NB4 (cell line): ENCODE measurements at regions not wholly inside any gene's neighbourhood (a gene's known extent, or its start where the extent isn't known, plus 50 kb on each side); places are given as distances from the start of the nearest gene placed in this dataset.

Experiments used
- DNase-seq: peaks from one replicate; pipeline ENCODE4 v3.0.0; 2010; ENCODE audit warnings: low read depth
- H3K4me3 ChIP-seq: one replicate; pipeline ENCODE4 v1.5.1; 2011; ENCODE audit warnings: mild to moderate bottlenecking, low read depth, low read length, moderate library complexity
- MYC ChIP-seq: IDR thresholded peaks from 2 replicates; pipeline ENCODE4 v1.6.1; 2011; ENCODE audit warnings: low read depth, low read length
- POLR2A ChIP-seq: IDR thresholded peaks from 2 replicates; pipeline ENCODE4 v1.6.1; 2011; ENCODE audit warnings: mild to moderate bottlenecking; ENCODE audit not compliant: insufficient read length; ENCODE audit errors: extremely low read depth
- TF ChIP-seq, protein P1 (sequence below): IDR thresholded peaks from 2 replicates; pipeline ENCODE4 v1.6.1; 2011; ENCODE audit warnings: low read depth, low read length
- TF ChIP-seq, protein P2 (sequence below): IDR thresholded peaks from one replicate; pipeline ENCODE4 v1.5.1; 2012; ENCODE audit warnings: low read depth, low read length

DNA sequence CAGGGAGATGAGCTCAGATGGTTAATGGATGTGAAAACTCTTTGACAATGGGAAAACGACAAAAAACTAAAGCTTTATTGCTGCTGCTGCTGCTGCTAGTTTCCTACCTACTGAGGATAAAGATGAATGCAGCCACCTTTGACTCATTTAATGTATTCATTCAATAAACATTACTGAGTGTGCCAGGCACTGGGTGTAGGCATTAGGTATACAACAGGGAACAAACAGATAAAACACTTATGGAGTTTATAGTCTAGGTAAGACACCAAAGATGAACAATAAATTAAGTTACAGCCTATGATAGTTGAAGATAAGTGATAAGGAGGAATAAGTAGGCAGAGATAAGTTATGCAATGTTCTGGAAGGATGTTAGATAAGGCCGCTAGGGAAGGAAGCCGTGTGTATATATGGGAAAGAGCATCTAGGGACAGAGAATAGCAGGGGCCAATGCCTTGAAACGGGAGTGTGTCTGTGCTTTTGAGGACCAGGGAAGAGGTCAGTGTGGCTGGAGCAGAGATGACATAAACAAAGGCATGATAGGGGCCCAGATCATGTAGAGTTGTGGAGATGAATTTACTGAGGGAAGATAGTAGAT is 477.6 kb downstream of the NTRK2 start:
- DNase-seq, result no peak
- no peak overlapping the region for H3K4me3 ChIP-seq
- no peak for TF ChIP-seq POLR2A
- TF ChIP-seq, protein P1, sequence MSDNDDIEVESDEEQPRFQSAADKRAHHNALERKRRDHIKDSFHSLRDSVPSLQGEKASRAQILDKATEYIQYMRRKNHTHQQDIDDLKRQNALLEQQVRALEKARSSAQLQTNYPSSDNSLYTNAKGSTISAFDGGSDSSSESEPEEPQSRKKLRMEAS, result no peak
- TF ChIP-seq, protein P2, sequence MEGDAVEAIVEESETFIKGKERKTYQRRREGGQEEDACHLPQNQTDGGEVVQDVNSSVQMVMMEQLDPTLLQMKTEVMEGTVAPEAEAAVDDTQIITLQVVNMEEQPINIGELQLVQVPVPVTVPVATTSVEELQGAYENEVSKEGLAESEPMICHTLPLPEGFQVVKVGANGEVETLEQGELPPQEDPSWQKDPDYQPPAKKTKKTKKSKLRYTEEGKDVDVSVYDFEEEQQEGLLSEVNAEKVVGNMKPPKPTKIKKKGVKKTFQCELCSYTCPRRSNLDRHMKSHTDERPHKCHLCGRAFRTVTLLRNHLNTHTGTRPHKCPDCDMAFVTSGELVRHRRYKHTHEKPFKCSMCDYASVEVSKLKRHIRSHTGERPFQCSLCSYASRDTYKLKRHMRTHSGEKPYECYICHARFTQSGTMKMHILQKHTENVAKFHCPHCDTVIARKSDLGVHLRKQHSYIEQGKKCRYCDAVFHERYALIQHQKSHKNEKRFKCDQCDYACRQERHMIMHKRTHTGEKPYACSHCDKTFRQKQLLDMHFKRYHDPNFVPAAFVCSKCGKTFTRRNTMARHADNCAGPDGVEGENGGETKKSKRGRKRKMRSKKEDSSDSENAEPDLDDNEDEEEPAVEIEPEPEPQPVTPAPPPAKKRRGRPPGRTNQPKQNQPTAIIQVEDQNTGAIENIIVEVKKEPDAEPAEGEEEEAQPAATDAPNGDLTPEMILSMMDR, result no peak
- TF ChIP-seq MYC, result no peak

DNA sequence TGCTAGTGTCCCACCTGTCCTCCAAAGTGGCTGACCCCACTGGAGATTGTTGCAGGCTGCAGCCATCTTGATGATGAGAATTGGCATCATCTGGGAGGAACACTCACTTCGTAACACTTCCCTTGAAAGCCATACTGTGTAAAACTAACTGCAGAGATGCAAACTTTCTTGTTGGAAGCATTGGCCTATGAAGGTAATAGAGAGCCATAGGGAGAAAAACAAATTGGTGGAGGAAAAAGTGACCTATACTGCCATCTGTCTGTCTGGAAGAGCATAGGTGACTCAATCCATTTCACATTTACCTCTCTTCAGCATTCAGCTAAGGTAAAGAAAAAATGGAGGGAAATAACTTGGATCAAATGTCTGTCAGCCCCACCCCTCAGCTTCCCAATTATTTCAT is 473.4 kb downstream of the NTRK2 start:
- TF ChIP-seq MYC, result no peak
- TF ChIP-seq, protein P2, result peak; percentile 34
- TF ChIP-seq, protein P1, result no peak
- TF ChIP-seq POLR2A, result no peak
- peak; percentile 23 for DNase-seq
- no peak overlapping the region for H3K4me3 ChIP-seq

DNA sequence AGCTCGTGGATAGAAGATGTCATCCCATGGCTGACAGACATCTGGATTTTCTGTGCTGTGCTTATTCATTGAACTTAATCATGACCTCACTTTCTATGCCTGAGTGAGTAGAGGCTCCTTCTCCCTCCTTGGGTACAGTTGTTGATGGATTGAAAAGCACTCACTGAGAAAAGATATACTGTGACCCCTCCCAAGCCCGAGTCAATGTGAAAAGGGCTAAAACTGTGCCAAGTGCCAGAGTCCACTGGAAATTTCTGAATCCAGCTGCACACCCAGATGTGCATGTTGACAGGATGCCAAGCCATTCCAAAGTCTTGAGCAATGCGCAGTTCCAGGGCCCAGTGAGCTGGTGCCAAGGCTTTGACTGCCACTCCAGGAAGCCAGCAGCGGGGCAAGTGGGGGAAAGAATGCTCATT is 473.0 kb downstream of the NTRK2 start:
- DNase-seq, result no peak
- H3K4me3 ChIP-seq, result no peak overlapping the region
- no peak for TF ChIP-seq MYC
- TF ChIP-seq, protein P1, result no peak
- TF ChIP-seq, protein P2, result no peak
- no peak for TF ChIP-seq POLR2A

DNA sequence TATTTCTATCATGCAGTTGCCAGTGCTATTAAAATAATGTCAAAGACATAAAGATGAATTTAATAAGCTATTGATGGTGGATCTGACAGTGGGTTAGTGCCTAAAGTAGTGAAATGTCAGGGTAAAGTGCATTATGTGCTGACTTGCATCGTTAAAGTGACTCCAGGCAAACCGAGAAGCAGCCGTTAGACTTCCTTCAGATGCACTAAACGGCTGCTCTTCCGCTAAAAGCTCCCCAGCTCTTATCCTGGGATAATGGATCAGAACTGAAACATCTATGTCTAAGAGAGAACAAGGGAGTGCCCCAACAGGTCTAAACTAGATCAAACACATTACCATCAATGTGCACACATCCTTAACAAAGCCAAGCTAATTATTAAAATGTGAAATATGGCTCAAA is 468.2 kb downstream of the NTRK2 start:
- H3K4me3 ChIP-seq, result no peak overlapping the region
- no peak for DNase-seq
- TF ChIP-seq POLR2A, result no peak
- TF ChIP-seq, protein P1, result no peak
- TF ChIP-seq MYC, result no peak
- TF ChIP-seq, protein P2, result no peak

DNA sequence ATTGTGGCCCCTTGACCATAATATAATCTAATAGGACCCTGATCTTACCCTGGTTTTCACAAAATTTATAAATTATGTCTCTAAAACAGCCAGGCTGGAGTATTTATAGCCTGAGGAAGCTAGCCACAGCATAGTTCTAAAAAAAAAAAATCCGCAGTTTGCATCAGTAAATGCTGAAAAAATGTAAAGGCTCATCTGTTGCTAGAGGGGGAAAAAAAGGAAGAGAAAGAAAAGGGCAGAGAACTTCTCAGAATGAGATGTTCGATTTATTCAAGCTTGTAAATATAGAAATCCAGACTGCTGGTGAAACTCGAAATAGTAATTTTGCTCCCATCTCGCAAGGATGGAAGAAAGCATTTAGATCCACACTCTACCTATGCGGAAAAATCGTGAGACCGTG is 467.5 kb downstream of the NTRK2 start:
- TF ChIP-seq POLR2A (no peak), MYC (no peak)
- TF ChIP-seq, protein P1, result no peak
- TF ChIP-seq, protein P2, result no peak
- no peak for DNase-seq
- no peak overlapping the region for H3K4me3 ChIP-seq
